WERI-Rb-1 (cell line): ENCODE measurements at regions not wholly inside any gene's neighbourhood (a gene's known extent, or its start where the extent isn't known, plus 50 kb on each side); places are given as distances from the start of the nearest gene placed in this dataset.

ENCODE experiments used
- DNase-seq: peaks from one replicate; pipeline ENCODE4 v3.0.0-alpha.2; 2020
- H3K27ac ChIP-seq: fragments of 250-450 bp; sonication (Bioruptor Pico); 2 replicates; pipeline ENCODE4 v1.5.1; 2020; ENCODE audit warnings: mild to moderate bottlenecking, moderate library complexity
- H3K27me3 ChIP-seq: fragments of 250-450 bp; sonication (Bioruptor Pico); 2 replicates; pipeline ENCODE4 v1.5.1; 2021; ENCODE audit warnings: mild to moderate bottlenecking, low read depth, moderate library complexity; ENCODE audit not compliant: insufficient read depth, severe bottlenecking
- H3K36me3 ChIP-seq: fragments of 250-450 bp; sonication (Bioruptor Pico); 2 replicates; pipeline ENCODE4 v1.5.1; 2020; ENCODE audit warnings: mild to moderate bottlenecking, moderate library complexity
- H3K4me3 ChIP-seq: 2 replicates; pipeline ENCODE4 v1.5.1; 2011; ENCODE audit warnings: low read depth, mild to moderate bottlenecking, control low read depth, low read length
- H3K9me3 ChIP-seq: fragments of 250-450 bp; sonication (Bioruptor Pico); 2 replicates; pipeline ENCODE4 v1.5.1; 2021; ENCODE audit warnings: mild to moderate bottlenecking, moderate library complexity; ENCODE audit not compliant: severe bottlenecking
- TF ChIP-seq, protein P1 (sequence below): IDR thresholded peaks from 2 replicates; pipeline ENCODE4 v1.5.1; 2011; ENCODE audit warnings: low read depth, mild to moderate bottlenecking, control low read depth, inconsistent platforms, low read length

DNA sequence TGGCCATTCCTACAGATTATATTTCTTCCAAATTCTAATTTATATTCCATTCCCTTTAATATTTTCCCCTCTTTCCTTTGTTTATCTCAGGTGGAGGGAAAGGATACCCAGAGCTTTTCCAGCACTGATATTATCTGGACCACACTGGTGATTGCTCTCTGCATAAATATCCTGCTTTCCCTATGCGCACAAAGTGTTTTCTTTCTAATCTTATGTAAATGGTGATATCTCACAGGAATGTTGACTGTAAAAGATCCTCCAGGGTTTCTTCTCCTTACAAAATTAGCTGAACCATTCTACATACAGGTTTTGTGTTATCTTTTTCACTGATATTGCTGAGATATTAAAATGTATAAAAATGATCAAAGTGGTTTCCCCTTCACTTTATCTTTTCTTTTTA is 59.1 kb upstream of the GALNT13 start:
- H3K36me3 ChIP-seq = no peaks in the 10 kb centered on the region
- no peaks in the 10 kb centered on the region for H3K27me3 ChIP-seq
- no peak overlapping the region for H3K4me3 ChIP-seq
- DNase-seq = no peak
- TF ChIP-seq, protein P1, sequence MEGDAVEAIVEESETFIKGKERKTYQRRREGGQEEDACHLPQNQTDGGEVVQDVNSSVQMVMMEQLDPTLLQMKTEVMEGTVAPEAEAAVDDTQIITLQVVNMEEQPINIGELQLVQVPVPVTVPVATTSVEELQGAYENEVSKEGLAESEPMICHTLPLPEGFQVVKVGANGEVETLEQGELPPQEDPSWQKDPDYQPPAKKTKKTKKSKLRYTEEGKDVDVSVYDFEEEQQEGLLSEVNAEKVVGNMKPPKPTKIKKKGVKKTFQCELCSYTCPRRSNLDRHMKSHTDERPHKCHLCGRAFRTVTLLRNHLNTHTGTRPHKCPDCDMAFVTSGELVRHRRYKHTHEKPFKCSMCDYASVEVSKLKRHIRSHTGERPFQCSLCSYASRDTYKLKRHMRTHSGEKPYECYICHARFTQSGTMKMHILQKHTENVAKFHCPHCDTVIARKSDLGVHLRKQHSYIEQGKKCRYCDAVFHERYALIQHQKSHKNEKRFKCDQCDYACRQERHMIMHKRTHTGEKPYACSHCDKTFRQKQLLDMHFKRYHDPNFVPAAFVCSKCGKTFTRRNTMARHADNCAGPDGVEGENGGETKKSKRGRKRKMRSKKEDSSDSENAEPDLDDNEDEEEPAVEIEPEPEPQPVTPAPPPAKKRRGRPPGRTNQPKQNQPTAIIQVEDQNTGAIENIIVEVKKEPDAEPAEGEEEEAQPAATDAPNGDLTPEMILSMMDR = no peak
- H3K27ac ChIP-seq = no peak overlapping the region
- H3K9me3 ChIP-seq = no peaks in the 10 kb centered on the region

DNA sequence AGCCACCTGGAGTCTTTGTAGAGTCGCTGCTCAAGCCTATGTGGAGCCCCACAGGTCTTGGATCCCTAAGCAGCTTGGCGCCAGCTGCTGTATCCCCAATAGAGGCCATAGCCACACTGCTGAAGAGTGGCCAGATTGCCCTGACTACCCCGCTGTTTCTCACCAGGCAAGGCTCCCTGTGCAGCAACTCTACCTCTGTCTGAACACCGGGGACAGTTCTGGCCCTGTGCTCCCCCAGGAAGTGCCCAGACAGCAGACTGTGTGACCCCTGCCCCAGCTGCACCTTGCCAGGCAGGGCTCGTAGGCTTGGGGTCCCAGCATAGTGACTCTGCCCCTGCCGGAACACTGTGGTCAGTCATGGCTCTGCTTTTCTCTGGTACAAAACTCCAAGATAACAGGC is 53.5 kb upstream of the GALNT13 start:
- no peak for DNase-seq
- H3K27ac ChIP-seq = no peak overlapping the region
- no peaks in the 10 kb centered on the region for H3K9me3 ChIP-seq
- H3K4me3 ChIP-seq = no peak overlapping the region
- H3K36me3 ChIP-seq = no peaks in the 10 kb centered on the region
- TF ChIP-seq, protein P1 = no peak
- no peaks in the 10 kb centered on the region for H3K27me3 ChIP-seq

DNA sequence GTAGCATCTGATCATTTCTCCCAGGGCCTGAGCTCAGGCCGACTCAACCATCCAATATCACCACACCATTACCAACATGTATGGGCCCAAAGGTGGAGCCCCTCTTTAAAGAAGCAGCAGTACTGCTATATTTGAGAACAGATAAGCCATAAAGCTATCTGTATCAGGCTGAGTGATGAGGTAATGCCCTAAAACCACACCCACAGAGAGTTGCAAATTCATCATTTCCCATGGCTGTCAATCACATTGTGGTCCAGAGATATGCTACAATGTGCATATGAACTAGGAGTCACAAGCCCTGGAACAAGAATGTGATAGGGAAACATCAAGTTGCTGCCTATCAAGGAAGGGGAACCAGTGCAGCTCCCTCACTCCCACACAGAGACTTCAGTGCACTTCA is 52.6 kb upstream of the GALNT13 start:
- DNase-seq = no peak
- no peaks in the 10 kb centered on the region for H3K9me3 ChIP-seq
- no peaks in the 10 kb centered on the region for H3K36me3 ChIP-seq
- H3K27me3 ChIP-seq = no peaks in the 10 kb centered on the region
- TF ChIP-seq, protein P1 = no peak
- no peak overlapping the region for H3K27ac ChIP-seq
- no peak overlapping the region for H3K4me3 ChIP-seq

DNA sequence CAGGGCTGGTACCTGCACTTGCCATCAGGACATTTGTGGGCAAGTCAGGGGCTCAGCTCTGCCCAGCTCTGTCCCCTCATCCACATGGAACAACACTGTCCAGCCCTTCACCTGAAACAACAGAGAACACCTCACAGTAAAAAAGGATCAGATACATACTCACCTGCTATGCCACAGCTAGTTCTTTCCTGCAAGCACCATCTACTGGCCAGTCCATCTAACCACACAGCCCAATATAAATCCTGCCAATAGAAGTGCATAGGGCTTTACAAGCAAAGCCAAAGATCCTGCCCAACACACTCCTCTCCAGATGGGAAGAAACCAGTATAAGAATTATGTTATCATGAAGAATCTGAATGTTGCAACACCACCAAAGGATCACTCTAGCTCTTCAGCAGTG is 52.2 kb upstream of the GALNT13 start:
- H3K9me3 ChIP-seq = no peaks in the 10 kb centered on the region
- DNase-seq = no peak
- H3K4me3 ChIP-seq = no peak overlapping the region
- TF ChIP-seq, protein P1 = peak; percentile 46; the same call in 1 of the 2 replicates
- no peaks in the 10 kb centered on the region for H3K27me3 ChIP-seq
- no peak overlapping the region for H3K27ac ChIP-seq
- no peaks in the 10 kb centered on the region for H3K36me3 ChIP-seq
